ENCODE measurements at regions not wholly inside any gene's neighbourhood (a gene's known extent, or its start where the extent isn't known, plus 50 kb on each side); places are given as distances from the start of the nearest gene placed in this dataset.
"Not testable (repeated sequence)": the region's sequence is repeated elsewhere in the genome, so short reads cannot be mapped to it uniquely, and the experiment has no call there.

DNA sequence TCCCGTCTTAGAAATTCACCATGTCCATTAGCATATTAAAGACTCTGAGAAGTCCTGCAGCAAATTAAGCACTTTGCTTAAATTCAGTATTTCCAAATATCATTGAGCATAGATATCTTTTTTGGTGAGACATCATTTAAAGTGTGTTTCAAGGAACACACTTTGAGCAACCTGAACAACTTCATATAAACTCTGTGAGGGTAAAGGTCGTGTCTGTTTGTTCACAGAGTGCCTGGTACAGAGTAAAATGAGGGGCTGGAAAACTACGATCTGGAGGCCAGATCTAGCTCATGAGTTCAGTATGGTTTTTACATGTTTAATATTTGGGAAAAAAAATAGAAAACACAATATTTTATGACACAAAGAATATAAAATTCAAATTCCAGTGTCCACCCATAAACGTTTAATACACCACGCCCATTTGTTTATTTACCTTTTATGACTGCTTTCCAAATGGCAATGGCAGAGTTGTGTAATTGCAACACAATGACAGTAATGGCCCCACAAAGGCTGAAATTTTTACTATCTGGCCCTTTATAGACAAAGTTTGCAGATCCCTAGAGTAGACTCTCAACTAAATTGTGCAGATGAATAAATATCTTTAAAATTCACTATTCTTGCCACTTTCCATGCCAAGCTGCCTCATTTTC, 67.4 kb downstream of the SNTN start:
- H3K36me3 ChIP-seq (ENCODE audit: insufficient read depth, low read length), result no peaks in the 10 kb centered on the region
- no peaks in the 10 kb centered on the region for H3K79me2 ChIP-seq (ENCODE audit: insufficient read depth, low read length)
- H3K4me1 ChIP-seq (ENCODE audit: insufficient read depth, low read length), result peaks cover 11% of the 10 kb centered on the region
- no peak overlapping the region for H3K4me3 ChIP-seq (ENCODE audit: insufficient read depth, low read depth, low read length)
- H4K20me1 ChIP-seq (ENCODE audit: insufficient read depth, low read length), result no peaks in the 10 kb centered on the region
- H3K27me3 Mint-ChIP-seq (ENCODE audit: low read depth, unreplicated experiment), result no peaks in the 10 kb centered on the region
- peaks cover 9% of the 10 kb centered on the region for H3K9me3 Mint-ChIP-seq (ENCODE audit: unreplicated experiment)
- TF ChIP-seq EZH2 (IDR thresholded peaks at IDR 0.05; ENCODE audit: insufficient read depth, low read length), result no peak
- TF ChIP-seq, protein P1, sequence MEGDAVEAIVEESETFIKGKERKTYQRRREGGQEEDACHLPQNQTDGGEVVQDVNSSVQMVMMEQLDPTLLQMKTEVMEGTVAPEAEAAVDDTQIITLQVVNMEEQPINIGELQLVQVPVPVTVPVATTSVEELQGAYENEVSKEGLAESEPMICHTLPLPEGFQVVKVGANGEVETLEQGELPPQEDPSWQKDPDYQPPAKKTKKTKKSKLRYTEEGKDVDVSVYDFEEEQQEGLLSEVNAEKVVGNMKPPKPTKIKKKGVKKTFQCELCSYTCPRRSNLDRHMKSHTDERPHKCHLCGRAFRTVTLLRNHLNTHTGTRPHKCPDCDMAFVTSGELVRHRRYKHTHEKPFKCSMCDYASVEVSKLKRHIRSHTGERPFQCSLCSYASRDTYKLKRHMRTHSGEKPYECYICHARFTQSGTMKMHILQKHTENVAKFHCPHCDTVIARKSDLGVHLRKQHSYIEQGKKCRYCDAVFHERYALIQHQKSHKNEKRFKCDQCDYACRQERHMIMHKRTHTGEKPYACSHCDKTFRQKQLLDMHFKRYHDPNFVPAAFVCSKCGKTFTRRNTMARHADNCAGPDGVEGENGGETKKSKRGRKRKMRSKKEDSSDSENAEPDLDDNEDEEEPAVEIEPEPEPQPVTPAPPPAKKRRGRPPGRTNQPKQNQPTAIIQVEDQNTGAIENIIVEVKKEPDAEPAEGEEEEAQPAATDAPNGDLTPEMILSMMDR (IDR thresholded peaks at IDR 0.05; ENCODE audit: insufficient read depth, low read depth, low read length), result no peak
- no peak overlapping the region for H3K27ac ChIP-seq (ENCODE audit: low read depth, low read length)
- no peaks in the 10 kb centered on the region for H3K27me3 ChIP-seq (ENCODE audit: insufficient read depth, low read length)
- no peaks in the 10 kb centered on the region for H3K9me3 ChIP-seq (ENCODE audit: insufficient read depth, low read depth, low read length)
- FAIRE-seq (no peak), DNase-seq (ENCODE audit: low read depth) (no peak)
- no peak overlapping the region for H3K4me3 Mint-ChIP-seq (ENCODE audit: unreplicated experiment)
- peaks cover 4% of the 10 kb centered on the region for H3K36me3 Mint-ChIP-seq (ENCODE audit: low read depth, unreplicated experiment)
- H2AFZ ChIP-seq (ENCODE audit: low read depth, low read length), result no peak overlapping the region
- no peak overlapping the region for H3K4me2 ChIP-seq (ENCODE audit: low read length)
- peaks cover 10% of the 10 kb centered on the region for H3K4me1 Mint-ChIP-seq (ENCODE audit: low read depth, unreplicated experiment)
- no peak overlapping the region for H3K9ac ChIP-seq (ENCODE audit: low read length)
- H3K27ac Mint-ChIP-seq (ENCODE audit: unreplicated experiment), result no peak overlapping the region

- H3K9ac ChIP-seq (ENCODE audit: low read length); H3K9me3 Mint-ChIP-seq (ENCODE audit: unreplicated experiment); H3K9me3 ChIP-seq (ENCODE audit: insufficient read depth, low read depth, low read length); H3K4me3 Mint-ChIP-seq (ENCODE audit: unreplicated experiment); H3K36me3 Mint-ChIP-seq (ENCODE audit: low read depth, unreplicated experiment); H3K27me3 ChIP-seq (ENCODE audit: insufficient read depth, low read length); H4K20me1 ChIP-seq (ENCODE audit: insufficient read depth, low read length); H3K79me2 ChIP-seq (ENCODE audit: insufficient read depth, low read length); H3K4me2 ChIP-seq (ENCODE audit: low read length); H3K36me3 ChIP-seq (ENCODE audit: insufficient read depth, low read length); H3K27ac Mint-ChIP-seq (ENCODE audit: unreplicated experiment); H3K27me3 Mint-ChIP-seq (ENCODE audit: low read depth, unreplicated experiment); H3K4me3 ChIP-seq (ENCODE audit: insufficient read depth, low read depth, low read length); H2AFZ ChIP-seq (ENCODE audit: low read depth, low read length); FAIRE-seq; H3K27ac ChIP-seq (ENCODE audit: low read depth, low read length): not testable (repeated sequence)
- peaks cover 18% of the 10 kb centered on the region for H3K4me1 Mint-ChIP-seq (ENCODE audit: low read depth, unreplicated experiment)
- peaks cover 18% of the 10 kb centered on the region for H3K4me1 ChIP-seq (ENCODE audit: insufficient read depth, low read length)
- DNase-seq (ENCODE audit: low read depth), result peak; percentile 64
These were observed 68.5 kb downstream of the SNTN start for GRCh38 chr3:63720951-63721350.

DNA sequence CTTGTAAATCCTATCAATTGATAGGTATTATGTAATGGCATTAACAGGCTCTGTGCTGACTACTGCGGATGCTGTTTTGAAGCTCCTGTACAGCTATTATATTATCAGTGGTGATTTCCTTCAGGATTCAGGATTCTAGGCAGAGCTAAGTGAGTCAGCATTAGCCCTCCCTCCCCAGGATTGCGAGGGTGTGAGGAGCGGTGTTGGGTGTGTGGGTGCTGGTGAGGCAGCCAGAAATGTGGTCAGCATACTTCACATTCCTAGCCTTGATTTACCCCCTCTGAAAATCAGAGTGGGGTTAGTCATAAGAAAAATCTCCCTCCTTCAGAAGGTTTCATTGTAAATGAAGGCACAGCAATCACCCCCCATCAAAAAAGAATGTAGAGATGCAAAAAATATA, 72.5 kb downstream of the SNTN start:
- H3K27me3 Mint-ChIP-seq (ENCODE audit: low read depth, unreplicated experiment), result no peaks in the 10 kb centered on the region
- TF ChIP-seq, protein P1 (IDR thresholded peaks at IDR 0.05; ENCODE audit: insufficient read depth, low read depth, low read length), result no peak
- no peak for TF ChIP-seq EZH2 (IDR thresholded peaks at IDR 0.05; ENCODE audit: insufficient read depth, low read length)
- no peaks in the 10 kb centered on the region for H3K9me3 ChIP-seq (ENCODE audit: insufficient read depth, low read depth, low read length)
- H3K9ac ChIP-seq (ENCODE audit: low read length), result peak overlapping the region; percentile 48
- no peaks in the 10 kb centered on the region for H3K36me3 ChIP-seq (ENCODE audit: insufficient read depth, low read length)
- H3K4me3 ChIP-seq (ENCODE audit: insufficient read depth, low read depth, low read length), result no peak overlapping the region
- H3K4me2 ChIP-seq (ENCODE audit: low read length), result peak overlapping the region; percentile 70
- FAIRE-seq, result peak; percentile 90
- peaks cover 4% of the 10 kb centered on the region for H3K36me3 Mint-ChIP-seq (ENCODE audit: low read depth, unreplicated experiment)
- peak; percentile 97 for DNase-seq (ENCODE audit: low read depth)
- H3K27ac ChIP-seq (ENCODE audit: low read depth, low read length), result peak overlapping the region; percentile 59
- no peaks in the 10 kb centered on the region for H3K79me2 ChIP-seq (ENCODE audit: insufficient read depth, low read length)
- H3K4me1 ChIP-seq (ENCODE audit: insufficient read depth, low read length), result peaks cover 23% of the 10 kb centered on the region
- no peak overlapping the region for H2AFZ ChIP-seq (ENCODE audit: low read depth, low read length)
- H3K4me3 Mint-ChIP-seq (ENCODE audit: unreplicated experiment), result no peak overlapping the region
- H3K4me1 Mint-ChIP-seq (ENCODE audit: low read depth, unreplicated experiment), result peaks cover 28% of the 10 kb centered on the region
- H3K27ac Mint-ChIP-seq (ENCODE audit: unreplicated experiment), result peak overlapping the region; percentile 90
- peaks cover 9% of the 10 kb centered on the region for H3K9me3 Mint-ChIP-seq (ENCODE audit: unreplicated experiment)
- H4K20me1 ChIP-seq (ENCODE audit: insufficient read depth, low read length), result no peaks in the 10 kb centered on the region
- no peaks in the 10 kb centered on the region for H3K27me3 ChIP-seq (ENCODE audit: insufficient read depth, low read length)
